NT2/D1 (cell line): ENCODE measurements at regions not wholly inside any gene's neighbourhood (a gene's known extent, or its start where the extent isn't known, plus 50 kb on each side); places are given as distances from the start of the nearest gene placed in this dataset.

Experiments used
- SUZ12 ChIP-seq: IDR thresholded peaks from 2 replicates; pipeline ENCODE4 v1.6.1; 2011; ENCODE audit not compliant: insufficient read length, insufficient read depth; ENCODE audit errors: extremely low read depth
- YY1 ChIP-seq: IDR thresholded peaks from 2 replicates; pipeline ENCODE4 v1.6.1; 2011; ENCODE audit not compliant: insufficient read length, insufficient read depth
- ZNF274 ChIP-seq: IDR thresholded peaks from 2 replicates; pipeline ENCODE4 v1.6.1; 2011; ENCODE audit warnings: mild to moderate bottlenecking, low read depth, low read length

GRCh38 chr5:92144824-92145223 lies 761.7 kb upstream of the ARRDC3 start:
- TF ChIP-seq YY1 (no peak), SUZ12 (no peak), ZNF274 (no peak)
